Upper lobe of left lung (tissue), 6 donors: ENCODE measurements at regions not wholly inside any gene's neighbourhood (a gene's known extent, or its start where the extent isn't known, plus 50 kb on each side); places are given as distances from the start of the nearest gene placed in this dataset.
A peak's percentile ranks its signal among the peaks of the same experiment; 100 is the strongest.
"Not testable (repeated sequence)": the region's sequence is repeated elsewhere in the genome, so short reads cannot be mapped to it uniquely, and the experiment has no call there.

Source experiments
- ATAC-seq, 2 donors: fragments of 200-7000 bp; cut with Tn5 transposase; one replicate each; pipeline ENCODE4 v1.9.1; 2022; ENCODE audit warnings: mild to moderate bottlenecking in 2 of 2, moderate library complexity in 2 of 2; ENCODE audit not compliant: low FRiP score in 2 of 2
- DNase-seq, 2 donors: peaks; one replicate each; pipeline ENCODE4 v3.0.0-alpha.2; 2019 to 2020
- H3K27ac ChIP-seq, 4 donors: fragments of 200-600 bp; sonication (generic); one replicate each; pipeline ENCODE4 v1.5.1; 2016 to 2019
- H3K27me3 ChIP-seq, 4 donors: fragments of 200-600 bp; sonication (generic); one replicate each; pipeline ENCODE4 v1.5.1; 2017 to 2019
- H3K36me3 ChIP-seq, 4 donors: fragments of 200-600 bp; sonication (generic); one replicate each; pipeline ENCODE4 v1.5.1; 2016 to 2019
- H3K4me1 ChIP-seq, 4 donors: fragments of 200-600 bp; sonication (generic); one replicate each; pipeline ENCODE4 v1.5.1; 2018 to 2019
- H3K4me3 ChIP-seq, 4 donors: fragments of 200-600 bp; sonication (generic); one replicate each; pipeline ENCODE4 v1.5.1; 2017 to 2019; ENCODE audit warnings: mild to moderate bottlenecking in 2 of 4, moderate library complexity in 1 of 4
- H3K9me3 ChIP-seq, 4 donors: fragments of 200-600 bp; sonication (generic); one replicate each; pipeline ENCODE4 v1.5.1; 2018 to 2019
- EP300 ChIP-seq, 4 donors: sonication (generic); formaldehyde crosslinking; IDR thresholded peaks; one replicate each; pipeline ENCODE4 v1.5.1; 2017; ENCODE audit warnings: antibody characterized with exemption in 4 of 4, control low read depth in 2 of 4
- POLR2A ChIP-seq, 4 donors: fragments of 450-650 bp; IDR thresholded peaks; one replicate each; pipeline ENCODE4 v1.5.1; 2016 to 2017; ENCODE audit warnings: antibody characterized with exemption in 4 of 4, mild to moderate bottlenecking in 2 of 4
- POLR2AphosphoS5 ChIP-seq, 2 donors: sonication (generic); formaldehyde crosslinking; IDR thresholded peaks; one replicate each; pipeline ENCODE4 v1.5.1; 2017; ENCODE audit warnings: antibody characterized with exemption in 2 of 2
- WGBS, 2 donors: methylation state at CpG; one replicate each; pipeline ENCODE4 v1.1.5; 2017 to 2018; 5-methylcytosine and 5-hydroxymethylcytosine counted together
- TF ChIP-seq, protein P1 (sequence below), 6 experiments: fragments of 450-650 bp in 4 of 6; fragments of 200-600 bp in 2 of 6; sonication (generic) in 2 of 6; IDR thresholded peaks; one replicate each; pipeline ENCODE4 v1.5.1; 2016 to 2019; ENCODE audit warnings: antibody characterized with exemption in 6 of 6
- donor health status: DM: no; HTN: no; CAD: no; lungs with moderate emphysema.
- donor health status: DM: no; HTN: yes; CAD: no; lungs with severe emphysema.

DNA sequence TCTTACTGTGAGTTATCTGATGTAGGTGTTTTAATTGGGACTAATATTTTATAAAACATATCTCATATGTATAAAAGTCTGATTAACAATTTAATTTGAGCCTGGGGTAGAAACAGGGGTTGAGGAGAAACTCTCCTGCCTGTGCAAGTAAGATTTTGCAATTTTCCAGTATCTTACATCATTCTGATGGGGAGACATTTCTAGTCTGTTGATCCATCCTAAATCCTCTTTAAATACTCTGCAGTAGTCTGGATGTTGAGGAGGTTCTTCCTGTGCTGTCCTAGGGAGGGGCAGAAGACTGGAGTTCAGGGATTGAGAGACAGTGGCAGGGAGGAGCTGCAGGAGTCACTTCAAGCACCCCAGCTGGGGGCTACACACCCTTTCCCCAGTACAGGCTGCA is 287.8 kb downstream of the ADGRD1 start:
- Histone ChIP-seq H3K27ac (no peak overlapping the region), H3K4me1 (no peaks in the 10 kb centered on the region), H3K9me3 (no peaks in the 10 kb centered on the region), H3K4me3 (no peak overlapping the region), H3K36me3 (no peaks in the 10 kb centered on the region), H3K27me3 (no peaks in the 10 kb centered on the region)
- ATAC-seq (no peak), DNase-seq (no peak)
- TF ChIP-seq, protein P1, sequence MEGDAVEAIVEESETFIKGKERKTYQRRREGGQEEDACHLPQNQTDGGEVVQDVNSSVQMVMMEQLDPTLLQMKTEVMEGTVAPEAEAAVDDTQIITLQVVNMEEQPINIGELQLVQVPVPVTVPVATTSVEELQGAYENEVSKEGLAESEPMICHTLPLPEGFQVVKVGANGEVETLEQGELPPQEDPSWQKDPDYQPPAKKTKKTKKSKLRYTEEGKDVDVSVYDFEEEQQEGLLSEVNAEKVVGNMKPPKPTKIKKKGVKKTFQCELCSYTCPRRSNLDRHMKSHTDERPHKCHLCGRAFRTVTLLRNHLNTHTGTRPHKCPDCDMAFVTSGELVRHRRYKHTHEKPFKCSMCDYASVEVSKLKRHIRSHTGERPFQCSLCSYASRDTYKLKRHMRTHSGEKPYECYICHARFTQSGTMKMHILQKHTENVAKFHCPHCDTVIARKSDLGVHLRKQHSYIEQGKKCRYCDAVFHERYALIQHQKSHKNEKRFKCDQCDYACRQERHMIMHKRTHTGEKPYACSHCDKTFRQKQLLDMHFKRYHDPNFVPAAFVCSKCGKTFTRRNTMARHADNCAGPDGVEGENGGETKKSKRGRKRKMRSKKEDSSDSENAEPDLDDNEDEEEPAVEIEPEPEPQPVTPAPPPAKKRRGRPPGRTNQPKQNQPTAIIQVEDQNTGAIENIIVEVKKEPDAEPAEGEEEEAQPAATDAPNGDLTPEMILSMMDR (IDR thresholded peaks at IDR 0.05): no peak
- TF ChIP-seq POLR2AphosphoS5 (IDR thresholded peaks at IDR 0.05) (no peak), EP300 (IDR thresholded peaks at IDR 0.05) (no peak), POLR2A (IDR thresholded peaks at IDR 0.05) (no peak)

DNA sequence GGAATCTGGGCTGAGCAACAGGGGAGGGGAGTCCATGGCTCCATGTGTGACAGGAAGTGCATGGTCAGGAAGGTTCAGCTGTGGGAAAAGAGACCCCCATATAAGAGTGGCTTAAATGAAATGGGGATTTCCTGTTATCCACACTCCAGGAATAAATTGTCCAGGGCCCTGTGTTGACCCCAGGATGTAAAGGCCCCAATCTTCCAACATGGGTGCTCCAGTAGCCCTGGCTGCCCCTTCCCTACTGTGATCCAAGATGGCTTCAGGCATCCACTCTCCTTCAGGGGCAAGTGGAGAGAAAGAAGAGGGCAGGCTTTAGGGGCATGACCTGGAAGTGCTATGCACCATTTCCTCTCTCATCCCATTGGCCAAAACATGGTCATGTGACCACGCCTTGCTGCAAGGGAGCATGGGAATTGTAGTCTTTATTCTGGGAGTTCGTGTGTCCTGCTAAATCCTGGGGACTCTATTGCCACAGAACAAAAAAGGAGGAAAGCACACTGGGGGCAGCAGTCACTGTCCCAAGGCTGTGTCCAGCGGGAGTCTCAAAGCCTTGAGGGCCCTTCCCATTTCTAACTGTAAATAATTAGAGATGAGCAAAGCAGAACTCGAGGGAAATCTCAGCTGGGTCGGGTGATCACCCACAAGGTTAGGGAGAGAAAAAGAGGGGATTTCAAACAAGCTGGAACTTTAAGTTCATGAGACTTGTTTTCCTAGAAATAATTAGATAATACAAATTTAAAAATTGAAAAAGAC is 289.2 kb downstream of the ADGRD1 start:
- no peak for DNase-seq
- no peak overlapping the region for H3K27ac ChIP-seq
- WGBS, 2 donors: 88 to 98% methylated on average over 5 of the region's 5 CpGs
- H3K4me3 ChIP-seq: no peak overlapping the region
- H3K27me3 ChIP-seq: no peaks in the 10 kb centered on the region
- TF ChIP-seq POLR2A (IDR thresholded peaks at IDR 0.05): no peak
- no peak for TF ChIP-seq EP300 (IDR thresholded peaks at IDR 0.05)
- TF ChIP-seq, protein P1 (IDR thresholded peaks at IDR 0.05): no peak
- no peak for TF ChIP-seq POLR2AphosphoS5 (IDR thresholded peaks at IDR 0.05)
- no peaks in the 10 kb centered on the region for H3K9me3 ChIP-seq
- H3K4me1 ChIP-seq: no peaks in the 10 kb centered on the region
- ATAC-seq: no peak
- no peaks in the 10 kb centered on the region for H3K36me3 ChIP-seq

DNA sequence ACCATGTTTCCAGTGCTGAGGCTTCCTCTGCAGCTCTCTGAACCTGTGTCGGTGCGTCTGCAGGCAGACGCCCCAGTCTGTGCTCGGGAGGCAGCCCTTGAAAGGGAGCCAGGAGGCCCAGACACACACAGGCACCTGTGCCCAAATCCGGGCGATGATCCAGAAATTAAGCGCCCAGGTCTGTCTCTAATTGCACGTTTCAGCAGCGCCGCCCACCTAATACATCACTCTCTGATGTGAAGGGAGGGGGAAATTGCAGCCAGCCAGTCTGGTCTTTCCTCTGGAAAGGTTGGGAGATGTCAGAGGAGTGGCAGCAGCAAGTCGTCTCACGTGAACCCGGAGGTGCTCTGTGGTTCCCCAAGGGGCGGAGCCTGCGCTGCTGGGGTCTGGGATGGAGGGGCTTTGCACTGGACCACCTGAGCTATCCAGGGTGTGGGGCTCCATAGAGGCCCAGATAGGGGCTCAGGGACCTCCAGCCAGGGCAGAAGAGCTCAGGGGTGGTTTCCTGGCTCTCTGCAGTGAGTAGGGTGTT is 290.5 kb downstream of the ADGRD1 start:
- not testable (repeated sequence) for H3K36me3 ChIP-seq, H3K4me3 ChIP-seq, H3K4me1 ChIP-seq, H3K27me3 ChIP-seq, H3K9me3 ChIP-seq, H3K27ac ChIP-seq
- 72% methylated on average over 6 of the region's 15 CpGs; no CpG with 5 or more reads in 1 of the 2 donors for WGBS, 2 donors
- peak in 1 of 2 donors; percentile 15 for ATAC-seq
- DNase-seq: peak in 1 of 2 donors; percentile 51

DNA sequence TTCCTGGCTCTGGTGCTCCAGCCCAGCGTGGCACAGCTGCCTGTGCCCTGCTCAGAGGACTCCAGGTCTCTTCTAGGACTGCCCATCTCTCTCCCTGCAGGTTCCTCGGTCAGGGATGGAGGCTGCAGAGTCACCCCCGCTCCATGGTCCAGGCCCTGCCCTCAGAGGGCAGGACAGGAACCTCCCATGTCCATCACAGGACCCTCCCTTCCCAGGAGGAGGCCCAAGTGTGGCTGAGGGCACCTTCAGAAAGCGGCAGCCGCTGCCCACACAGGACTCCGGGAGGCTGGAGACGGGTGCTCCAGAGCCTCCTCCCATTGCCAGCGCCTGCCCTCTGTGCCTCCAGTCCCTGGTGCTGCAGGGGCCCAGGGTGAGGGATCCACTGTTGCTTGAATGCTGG is 291.5 kb downstream of the ADGRD1 start:
- H3K27ac ChIP-seq, H3K27me3 ChIP-seq, ATAC-seq, H3K36me3 ChIP-seq, H3K4me3 ChIP-seq, H3K4me1 ChIP-seq, H3K9me3 ChIP-seq: not testable (repeated sequence)
- WGBS, 2 donors: 86% methylated on average over 7 to 8 of the region's 8 CpGs
- DNase-seq: peak in 1 of 2 donors; percentile 60

GRCh38 chr12:131245564-131246355 is 292.1 kb downstream of the ADGRD1 start:
- Histone ChIP-seq H3K36me3 (no peaks in the 10 kb centered on the region), H3K4me1 (peaks cover 0 to 7% (median 3%) of the 10 kb centered on the region in 4 donors), H3K27ac (no peak overlapping the region), H3K4me3 (no peak overlapping the region), H3K27me3 (no peaks in the 10 kb centered on the region), H3K9me3 (no peaks in the 10 kb centered on the region)
- ATAC-seq (no peak), DNase-seq (peak in 1 of 2 donors; percentile 42)
- TF ChIP-seq, protein P1 (IDR thresholded peaks at IDR 0.05): no peak
- no peak for TF ChIP-seq EP300 (IDR thresholded peaks at IDR 0.05)
- no peak for TF ChIP-seq POLR2AphosphoS5 (IDR thresholded peaks at IDR 0.05)
- no peak for TF ChIP-seq POLR2A (IDR thresholded peaks at IDR 0.05)
- WGBS, 2 donors: 91 to 93% methylated on average over 6 to 14 of the region's 14 CpGs

- ATAC-seq: not testable (repeated sequence)
Measured at GRCh38 chr12:131247026-131247725, 293.5 kb downstream of the ADGRD1 start.

GRCh38 chr12:131247875-131248274 is 294.2 kb downstream of the ADGRD1 start:
- 87 to 93% methylated on average over 4 to 6 of the region's 6 CpGs for WGBS, 2 donors
- not testable (repeated sequence) for H3K27ac ChIP-seq, H3K4me1 ChIP-seq, DNase-seq, ATAC-seq, H3K4me3 ChIP-seq, H3K9me3 ChIP-seq, H3K36me3 ChIP-seq, H3K27me3 ChIP-seq

More at GRCh38 chr12:131247026-131247725, 293.5 kb downstream of the ADGRD1 start:
- 76 to 88% methylated on average over 12 to 14 of the region's 15 CpGs for WGBS, 2 donors
- H3K27me3 ChIP-seq, H3K36me3 ChIP-seq, H3K27ac ChIP-seq, H3K4me1 ChIP-seq, H3K9me3 ChIP-seq, DNase-seq, H3K4me3 ChIP-seq: not testable (repeated sequence)
